ENCODE measurements at regions not wholly inside any gene's neighbourhood (a gene's known extent, or its start where the extent isn't known, plus 50 kb on each side); places are given as distances from the start of the nearest gene placed in this dataset.

DNA sequence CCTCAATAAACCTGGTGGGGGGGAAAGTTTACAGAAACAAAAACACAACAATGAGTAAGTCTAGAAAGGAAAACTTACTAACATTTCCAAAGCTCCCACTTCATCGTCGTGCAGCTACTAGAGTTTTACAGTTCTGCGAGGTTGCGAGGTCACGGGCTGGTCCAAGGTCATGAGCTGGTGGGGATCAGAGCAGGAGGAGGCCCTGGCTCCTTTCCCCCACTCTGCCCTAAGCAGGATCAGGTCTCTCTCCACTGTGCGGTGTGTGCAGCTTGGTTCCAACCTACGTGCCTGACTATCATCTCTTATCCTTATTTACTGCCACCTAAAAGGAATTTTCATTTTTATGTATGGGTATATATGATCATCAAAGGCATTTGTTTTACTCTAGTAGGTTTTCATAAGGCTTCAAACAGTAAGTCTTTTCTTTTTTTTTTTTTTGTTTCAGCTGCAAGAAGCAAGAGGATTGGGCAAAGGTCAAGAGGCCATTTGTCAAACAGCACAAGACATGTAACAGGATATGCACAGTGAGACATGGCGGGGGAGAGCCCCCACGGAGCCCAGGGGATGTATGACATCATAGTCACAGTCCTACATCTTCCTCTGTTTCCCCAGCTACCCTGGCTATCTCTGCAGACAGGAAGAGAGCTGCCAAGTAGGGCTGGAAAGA lies 76.6 kb upstream of the POMP start:
- TF ChIP-seq POLR2A (IDR thresholded peaks at IDR 0.05) = no peak
- TF ChIP-seq, protein P1, sequence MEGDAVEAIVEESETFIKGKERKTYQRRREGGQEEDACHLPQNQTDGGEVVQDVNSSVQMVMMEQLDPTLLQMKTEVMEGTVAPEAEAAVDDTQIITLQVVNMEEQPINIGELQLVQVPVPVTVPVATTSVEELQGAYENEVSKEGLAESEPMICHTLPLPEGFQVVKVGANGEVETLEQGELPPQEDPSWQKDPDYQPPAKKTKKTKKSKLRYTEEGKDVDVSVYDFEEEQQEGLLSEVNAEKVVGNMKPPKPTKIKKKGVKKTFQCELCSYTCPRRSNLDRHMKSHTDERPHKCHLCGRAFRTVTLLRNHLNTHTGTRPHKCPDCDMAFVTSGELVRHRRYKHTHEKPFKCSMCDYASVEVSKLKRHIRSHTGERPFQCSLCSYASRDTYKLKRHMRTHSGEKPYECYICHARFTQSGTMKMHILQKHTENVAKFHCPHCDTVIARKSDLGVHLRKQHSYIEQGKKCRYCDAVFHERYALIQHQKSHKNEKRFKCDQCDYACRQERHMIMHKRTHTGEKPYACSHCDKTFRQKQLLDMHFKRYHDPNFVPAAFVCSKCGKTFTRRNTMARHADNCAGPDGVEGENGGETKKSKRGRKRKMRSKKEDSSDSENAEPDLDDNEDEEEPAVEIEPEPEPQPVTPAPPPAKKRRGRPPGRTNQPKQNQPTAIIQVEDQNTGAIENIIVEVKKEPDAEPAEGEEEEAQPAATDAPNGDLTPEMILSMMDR (IDR thresholded peaks at IDR 0.05) = no peak

Data from right lobe of liver (tissue), 4 donors.